Loucy (cell line): ENCODE measurements at regions not wholly inside any gene's neighbourhood (a gene's known extent, or its start where the extent isn't known, plus 50 kb on each side); places are given as distances from the start of the nearest gene placed in this dataset.

ENCODE experiments used
- H2AFZ ChIP-seq: fragments of 200-600 bp; sonication (generic); 2 replicates; pipeline ENCODE4 v1.6.0; 2016; ENCODE audit warnings: antibody characterized with exemption, mild to moderate bottlenecking, low read length, moderate library complexity
- H3F3A ChIP-seq: fragments of 200-600 bp; 2 replicates; pipeline ENCODE4 v1.6.0; 2016; ENCODE audit warnings: antibody characterized with exemption, low read depth, mild to moderate bottlenecking
- H3K27me3 ChIP-seq: fragments of 200-600 bp; sonication (generic); 2 replicates; pipeline ENCODE4 v1.6.1; 2014; ENCODE audit warnings: low read length, mild to moderate bottlenecking; ENCODE audit not compliant: insufficient read depth, poor library complexity, severe bottlenecking
- H3K36me3 ChIP-seq: fragments of 200-600 bp; sonication (generic); 2 replicates; pipeline ENCODE4 v1.6.1; 2016; ENCODE audit warnings: low read length; ENCODE audit not compliant: insufficient read depth
- H3K4me1 ChIP-seq: fragments of 200-600 bp; sonication (generic); 2 replicates; pipeline ENCODE4 v1.5.1; 2014; ENCODE audit warnings: low read length, mild to moderate bottlenecking; ENCODE audit not compliant: insufficient read depth, poor library complexity, severe bottlenecking
- H3K4me2 ChIP-seq: fragments of 200-600 bp; sonication (generic); 2 replicates; pipeline ENCODE4 v1.6.0; 2014; ENCODE audit warnings: antibody characterized with exemption, low read length, low read depth, mild to moderate bottlenecking; ENCODE audit not compliant: poor library complexity, severe bottlenecking
- H3K4me3 ChIP-seq: fragments of 200-600 bp; sonication (generic); 2 replicates; pipeline ENCODE4 v1.5.1; 2014; ENCODE audit warnings: low read length, mild to moderate bottlenecking, mixed read lengths; ENCODE audit not compliant: poor library complexity, severe bottlenecking
- H3K79me2 ChIP-seq: fragments of 200-600 bp; sonication (generic); 2 replicates; pipeline ENCODE4 v1.6.1; 2014; ENCODE audit warnings: low read length; ENCODE audit not compliant: insufficient read depth
- H3K9ac ChIP-seq: fragments of 200-600 bp; sonication (generic); 2 replicates; pipeline ENCODE4 v1.6.0; 2014; ENCODE audit warnings: mild to moderate bottlenecking, low read depth, low read length, moderate library complexity; ENCODE audit not compliant: poor library complexity, severe bottlenecking
- H3K9me2 ChIP-seq: fragments of 200-600 bp; sonication (generic); replicated peaks from 2 replicates; pipeline ENCODE4 v1.6.1; 2016; ENCODE audit warnings: low read depth, low read length, mixed read lengths
- H3K9me3 ChIP-seq: fragments of 200-600 bp; sonication (generic); 2 replicates; pipeline ENCODE4 v1.6.1; 2014; ENCODE audit warnings: mild to moderate bottlenecking, antibody characterized with exemption, low read length, low read depth; ENCODE audit not compliant: insufficient read depth
- H4K20me1 ChIP-seq: fragments of 200-600 bp; sonication (generic); 2 replicates; pipeline ENCODE4 v1.6.0; 2014; ENCODE audit warnings: antibody characterized with exemption, low read length, mild to moderate bottlenecking; ENCODE audit not compliant: insufficient read depth, poor library complexity, severe bottlenecking
- CTCF ChIP-seq: fragments of 200-600 bp; sonication (generic); conservative IDR thresholded peaks from 2 replicates; pipeline ENCODE4 v1.5.1; 2014; ENCODE audit warnings: mild to moderate bottlenecking, antibody characterized with exemption, low read length
- EZH2phosphoT487 ChIP-seq: fragments of 200-600 bp; IDR thresholded peaks from 2 replicates; pipeline ENCODE4 v1.6.1; 2018; ENCODE audit warnings: antibody characterized with exemption, mild to moderate bottlenecking, moderate library complexity, borderline replicate concordance

DNA sequence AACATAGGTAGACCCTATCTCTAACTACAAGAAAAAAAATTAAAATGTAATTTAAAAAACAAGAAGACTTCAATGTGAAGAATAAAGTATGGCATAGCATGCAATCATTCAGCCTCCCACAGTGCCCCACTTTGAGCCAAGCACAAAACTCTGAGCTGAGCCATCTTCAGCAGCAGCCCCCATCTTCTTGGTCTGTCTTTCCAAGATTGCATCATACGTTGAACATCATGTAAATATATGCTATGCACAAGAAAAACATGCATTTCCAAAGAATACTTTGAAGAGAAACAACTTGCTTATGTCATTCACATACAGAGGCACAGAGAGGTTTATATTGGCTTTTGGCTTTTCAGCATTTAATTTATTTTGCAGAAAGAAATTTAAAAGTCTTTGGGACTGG lies 105.8 kb upstream of the TMPO start:
- TF ChIP-seq EZH2phosphoT487: no peak
- no peak for TF ChIP-seq CTCF
- Histone ChIP-seq H3K4me2 (no peak overlapping the region), H3K4me3 (no peak overlapping the region)

GRCh38 chr12:98410356-98410755 lies 105.0 kb upstream of the TMPO start:
- Histone ChIP-seq H2AFZ (no peak overlapping the region), H3K4me3 (no peak overlapping the region), H3K79me2 (no peaks in the 10 kb centered on the region), H3K9ac (no peak overlapping the region), H3K36me3 (no peaks in the 10 kb centered on the region), H3F3A (no peaks in the 10 kb centered on the region), H3K4me2 (no peak overlapping the region), H3K9me2 (no peaks in the 10 kb centered on the region), H3K27me3 (no peaks in the 10 kb centered on the region), H4K20me1 (no peaks in the 10 kb centered on the region), H3K4me1 (peaks cover 12% of the 10 kb centered on the region), H3K9me3 (no peaks in the 10 kb centered on the region)
- no peak for TF ChIP-seq CTCF
- no peak for TF ChIP-seq EZH2phosphoT487

More for the DNA sequence above, 105.8 kb upstream of the TMPO start:
- H3K9me3 ChIP-seq: no peaks in the 10 kb centered on the region
- no peaks in the 10 kb centered on the region for H4K20me1 ChIP-seq
- no peaks in the 10 kb centered on the region for H3K27me3 ChIP-seq
- no peaks in the 10 kb centered on the region for H3K79me2 ChIP-seq
- no peak overlapping the region for H3K9ac ChIP-seq
- no peak overlapping the region for H2AFZ ChIP-seq
- H3F3A ChIP-seq: no peaks in the 10 kb centered on the region
- H3K4me1 ChIP-seq: peaks cover 15% of the 10 kb centered on the region
- no peaks in the 10 kb centered on the region for H3K36me3 ChIP-seq
- no peaks in the 10 kb centered on the region for H3K9me2 ChIP-seq

- Histone ChIP-seq H3K27me3 (no peaks in the 10 kb centered on the region), H3K4me2 (no peak overlapping the region), H2AFZ (peak overlapping the region; percentile 50; the same call in 1 of the 2 replicates), H3K4me3 (no peak overlapping the region), H3K9me2 (no peaks in the 10 kb centered on the region), H3K79me2 (no peaks in the 10 kb centered on the region), H3F3A (no peaks in the 10 kb centered on the region), H3K9ac (no peak overlapping the region), H4K20me1 (no peaks in the 10 kb centered on the region), H3K4me1 (peaks cover 24% of the 10 kb centered on the region), H3K36me3 (no peaks in the 10 kb centered on the region), H3K9me3 (no peaks in the 10 kb centered on the region)
- TF ChIP-seq EZH2phosphoT487 (no peak), CTCF (peak; percentile 49)
Measured at GRCh38 chr12:98416845-98417244, 98.5 kb upstream of the TMPO start.
